GM12873 (cell line): ENCODE measurements at regions not wholly inside any gene's neighbourhood (a gene's known extent, or its start where the extent isn't known, plus 50 kb on each side); places are given as distances from the start of the nearest gene placed in this dataset.

Source experiments
- CTCF ChIP-seq: IDR thresholded peaks from 2 replicates; pipeline ENCODE4 v1.5.1; 2012; ENCODE audit warnings: low read depth, mild to moderate bottlenecking, moderate library complexity, low read length, control low read depth; ENCODE audit not compliant: insufficient read depth; ENCODE audit errors: missing control alignments

GRCh38 chr12:74229671-74230070 lies 308.0 kb upstream of the ATXN7L3B start:
- TF ChIP-seq CTCF: no peak

- no peak for TF ChIP-seq CTCF
These were observed 302.3 kb upstream of the ATXN7L3B start for GRCh38 chr12:74235342-74235741.

- no peak for TF ChIP-seq CTCF
These were observed 296.3 kb upstream of the ATXN7L3B start for GRCh38 chr12:74241341-74241740.

GRCh38 chr12:74242088-74242487 lies 295.5 kb upstream of the ATXN7L3B start:
- no peak for TF ChIP-seq CTCF

GRCh38 chr12:74245458-74245857 lies 292.2 kb upstream of the ATXN7L3B start:
- TF ChIP-seq CTCF: no peak

- TF ChIP-seq CTCF: no peak
These were observed 286.7 kb upstream of the ATXN7L3B start for GRCh38 chr12:74250891-74251290.

GRCh38 chr12:74254784-74255183 lies 282.9 kb upstream of the ATXN7L3B start:
- TF ChIP-seq CTCF: no peak
